H1 (cell line): ENCODE measurements at regions not wholly inside any gene's neighbourhood (a gene's known extent, or its start where the extent isn't known, plus 50 kb on each side); places are given as distances from the start of the nearest gene placed in this dataset.

Source experiments
- CTCF ChIA-PET: fragments of 300-600 bp; sonication (Branson Sonifier 250); formaldehyde crosslinking; loops from one replicate; lab custom pipeline; 2021; ENCODE audit not compliant: partially characterized antibody; lab: Charles Lee
- POLR2A ChIA-PET: fragments of 300-600 bp; sonication (Branson Sonifier 250); formaldehyde crosslinking; loops from one replicate; lab custom pipeline; 2021; ENCODE audit warnings: inconsistent platforms; ENCODE audit not compliant: partially characterized antibody; lab: Charles Lee
- DNase-seq, 2 experiments: peaks; one replicate each; pipeline versions ENCODE4 v3.0.0 to v3.0.0-alpha.2; 2010 to 2022; ENCODE audit warnings: low spot score in 2 of 2, low read depth in 1 of 2, mixed read lengths in 1 of 2
- FAIRE-seq: peaks from 2 replicates; lab custom pipeline; 2011; peaks lifted over from hg19 to GRCh38; lab: Jason Lieb, UNC
- H2AFZ ChIP-seq: 2 replicates; pipeline ENCODE4 v1.8.1; 2012; ENCODE audit warnings: low read length, inconsistent platforms
- H2AK5ac ChIP-seq: 2 replicates; pipeline ENCODE4 v1.6.1; 2013; ENCODE audit warnings: low read depth, low read length
- H2BK120ac ChIP-seq: replicated peaks from 2 replicates; pipeline ENCODE3; 2013; ENCODE audit warnings: low read depth, low read length, inconsistent platforms
- H2BK12ac ChIP-seq: 2 replicates; pipeline ENCODE4 v1.6.1; 2013; ENCODE audit warnings: low read depth, low read length
- H2BK15ac ChIP-seq: 2 replicates; pipeline ENCODE4 v1.6.1; 2013; ENCODE audit warnings: low read length
- H2BK20ac ChIP-seq: 2 replicates; pipeline ENCODE4 v1.6.1; 2013; ENCODE audit warnings: low read length
- H2BK5ac ChIP-seq: 2 replicates; pipeline ENCODE4 v1.6.1; 2013; ENCODE audit warnings: low read depth, low read length
- H3K14ac ChIP-seq: 2 replicates; pipeline ENCODE4 v1.6.1; 2013; ENCODE audit warnings: inconsistent platforms; ENCODE audit not compliant: insufficient read length
- H3K18ac ChIP-seq: 2 replicates; pipeline ENCODE4 v1.6.1; 2013; ENCODE audit warnings: low read length; ENCODE audit errors: extremely low read depth
- H3K23ac ChIP-seq: 2 replicates; pipeline ENCODE4 v1.6.1; 2013; ENCODE audit warnings: inconsistent platforms; ENCODE audit not compliant: insufficient read length
- H3K23me2 ChIP-seq: 2 replicates; pipeline ENCODE4 v1.6.1; 2013; ENCODE audit warnings: low read depth, low read length
- H3K27ac ChIP-seq: 2 replicates; pipeline ENCODE4 v1.6.1; 2011; ENCODE audit warnings: low read depth, low read length, inconsistent platforms
- H3K27me3 ChIP-seq, 4 experiments: replicated peaks in 1 of 4; 1 replicate in 1 of 4; 2 replicates in 3 of 4; pipeline versions ENCODE4 v1.6.1 to v1.8.1; 2011 to 2013; ENCODE audit warnings: low read length in 3 of 4, mild to moderate bottlenecking in 3 of 4, inconsistent platforms in 2 of 4, mixed read lengths in 2 of 4, moderate library complexity in 1 of 4; ENCODE audit not compliant: control insufficient read depth in 3 of 4, insufficient read depth in 3 of 4; ENCODE audit errors: extremely low read depth in 1 of 4
- H3K36me3 ChIP-seq, 4 experiments: 2 replicates each; pipeline versions ENCODE4 v1.6.1 to v1.8.1; 2011 to 2013; ENCODE audit warnings: mild to moderate bottlenecking in 4 of 4, low read length in 3 of 4, moderate library complexity in 2 of 4, control low read depth in 1 of 4, inconsistent platforms in 1 of 4; ENCODE audit not compliant: insufficient read depth in 4 of 4, control insufficient read depth in 2 of 4
- H3K4ac ChIP-seq: replicated peaks from 2 replicates; pipeline ENCODE3; 2013; ENCODE audit warnings: low read length, low read depth, mixed read lengths, inconsistent platforms; ENCODE audit not compliant: insufficient read length
- H3K4me1 ChIP-seq, 4 experiments: replicated peaks in 1 of 4; 1 replicate in 1 of 4; 2 replicates in 3 of 4; pipeline versions ENCODE4 v1.6.1 to v1.8.1; 2011 to 2013; ENCODE audit warnings: low read length in 3 of 4, inconsistent platforms in 2 of 4, mixed read lengths in 1 of 4; ENCODE audit not compliant: insufficient read depth in 4 of 4, control insufficient read depth in 3 of 4
- H3K4me2 ChIP-seq, 2 experiments: 2 replicates each; pipeline versions ENCODE4 v1.6.1 to v1.8.1; 2011 to 2013; ENCODE audit warnings: low read depth in 2 of 2, low read length in 2 of 2, control low read depth in 1 of 2, inconsistent platforms in 1 of 2, mild to moderate bottlenecking in 1 of 2; ENCODE audit not compliant: insufficient read depth in 1 of 2
- H3K4me3 ChIP-seq, 4 experiments: fragments of 200-600, 300-600 bp in 1 of 4; sonication (generic), shearing (Covaris generic), sonication (Bioruptor Twin) in 1 of 4; 2 replicates each; pipeline versions ENCODE4 v1.5.1 to v1.8.1; 2011 to 2016; ENCODE audit warnings: low read length in 4 of 4, low read depth in 3 of 4, control low read depth in 2 of 4, inconsistent platforms in 2 of 4, mild to moderate bottlenecking in 2 of 4, mixed read lengths in 1 of 4, moderate library complexity in 1 of 4; ENCODE audit not compliant: insufficient read depth in 2 of 4; ENCODE audit errors: extremely low read depth in 1 of 4
- H3K56ac ChIP-seq: replicated peaks from 2 replicates; pipeline ENCODE3; 2013; ENCODE audit warnings: low read depth, mild to moderate bottlenecking, mixed read lengths, low read length, inconsistent platforms; ENCODE audit not compliant: insufficient read length
- H3K79me1 ChIP-seq: 2 replicates; pipeline ENCODE4 v1.6.1; 2013; ENCODE audit warnings: low read depth, low read length, control low read depth
- H3K79me2 ChIP-seq, 2 experiments: 2 replicates each; pipeline versions ENCODE4 v1.6.1 to v1.8.1; 2012 to 2013; ENCODE audit warnings: low read length in 2 of 2, mild to moderate bottlenecking in 2 of 2, inconsistent platforms in 1 of 2; ENCODE audit not compliant: insufficient read depth in 2 of 2, control insufficient read depth in 1 of 2
- H3K9ac ChIP-seq, 4 experiments: replicated peaks in 1 of 4; 1 replicate in 1 of 4; 2 replicates in 3 of 4; pipeline versions ENCODE4 v1.6.1 to v1.8.1; 2011 to 2013; ENCODE audit warnings: low read depth in 3 of 4, low read length in 3 of 4, control low read depth in 2 of 4, mild to moderate bottlenecking in 2 of 4, moderate library complexity in 2 of 4, inconsistent platforms in 1 of 4; ENCODE audit errors: extremely low read depth in 1 of 4
- H3K9me3 ChIP-seq, 2 experiments: 2 replicates each; pipeline versions ENCODE4 v1.6.1 to v1.8.1; 2012 to 2013; ENCODE audit warnings: mild to moderate bottlenecking in 2 of 2, moderate library complexity in 2 of 2, control low read depth in 1 of 2, inconsistent platforms in 1 of 2, low read depth in 1 of 2, low read length in 1 of 2, mixed read lengths in 1 of 2; ENCODE audit not compliant: insufficient read depth in 2 of 2
- H4K20me1 ChIP-seq, 2 experiments: replicated peaks in 1 of 2; 2 replicates each; pipeline versions ENCODE3 to v1.8.1; 2011 to 2013; ENCODE audit warnings: inconsistent platforms in 2 of 2, low read length in 2 of 2, mild to moderate bottlenecking in 1 of 2; ENCODE audit not compliant: insufficient read depth in 2 of 2, control insufficient read depth in 1 of 2
- H4K5ac ChIP-seq: 2 replicates; pipeline ENCODE4 v1.6.1; 2013; ENCODE audit warnings: low read length, low read depth, mixed read lengths, inconsistent platforms; ENCODE audit not compliant: insufficient read length
- H4K8ac ChIP-seq: 2 replicates; pipeline ENCODE4 v1.8.0; 2013; ENCODE audit warnings: mild to moderate bottlenecking, moderate library complexity, low read length, inconsistent platforms; ENCODE audit not compliant: insufficient read depth; ENCODE audit errors: extremely low read depth
- H4K91ac ChIP-seq: replicated peaks from 2 replicates; pipeline ENCODE3; 2013; ENCODE audit warnings: low read length, mixed read lengths, inconsistent platforms; ENCODE audit not compliant: insufficient read length
- BRCA1 ChIP-seq: IDR thresholded peaks from 2 replicates; pipeline ENCODE4 v1.6.1; 2012; ENCODE audit warnings: low read depth, low read length, improper control_type of control experiment
- HDAC6 ChIP-seq: IDR thresholded peaks from one replicate; pipeline ENCODE4 v1.7.1; 2012; ENCODE audit warnings: low read depth, mild to moderate bottlenecking, inconsistent platforms, low read length, moderate library complexity
- MAFK ChIP-seq: IDR thresholded peaks from 2 replicates; pipeline ENCODE4 v1.6.1; 2012; ENCODE audit warnings: low read depth, mild to moderate bottlenecking, improper control_type of control experiment, low read length
- TBP ChIP-seq: IDR thresholded peaks from 2 replicates; pipeline ENCODE4 v1.6.1; 2011; ENCODE audit warnings: low read depth, low read length, improper control_type of control experiment
- WGBS, 2 experiments: shearing (Covaris generic) in 1 of 2; methylation state at CpG; one replicate each; pipeline versions ENCODE4 v1.1.6 to v1.1.7; 2013 to 2015; ENCODE audit warnings: low lambda C conversion rate in 2 of 2, mixed read lengths in 2 of 2, inconsistent platforms in 1 of 2, low coverage in 1 of 2, missing lambda C conversion rate in 1 of 2; ENCODE audit not compliant: insufficient replicate concordance in 2 of 2, insufficient coverage in 1 of 2, insufficient read length in 1 of 2; ENCODE audit errors: extremely low coverage in 1 of 2, missing lambda C conversion rate in 1 of 2; 5-methylcytosine and 5-hydroxymethylcytosine counted together

- CTCF ChIA-PET = interaction anchor here (1.3 kb wide), 1 partner anchor 155 kb away, joined by 3 read pairs; no protein-coding TSS in a partner anchor
- Histone ChIP-seq H3K36me3 (no peaks in the 10 kb centered on the region), H3K23ac (no peak overlapping the region), H3K14ac (no peak overlapping the region), H3K4me1 (peaks cover 0 to 18% (median 13%) of the 10 kb centered on the region in 4 experiments; a peak in 6 of 7 replicates), H2BK15ac (no peak overlapping the region), H3K18ac (no peak overlapping the region; the same call in 1 of the 2 replicates), H4K20me1 (no peaks in the 10 kb centered on the region), H2AFZ (no peak overlapping the region), H3K4me2 (peak overlapping the region in 1 of 2 experiments; percentile 97; a peak in 2 of 4 replicates), H3K23me2 (peaks cover 5% of the 10 kb centered on the region), H2BK12ac (no peak overlapping the region), H3K9ac (no peak overlapping the region), H3K27me3 (no peaks in the 10 kb centered on the region; a peak in 1 of 7 replicates), H3K79me2 (peaks cover 0 to 31% of the 10 kb centered on the region in 2 experiments; a peak in 3 of 4 replicates), H3K4me3 (peak overlapping the region in 1 of 4 experiments; percentile 94; a peak in 2 of 8 replicates), H4K91ac (peak overlapping the region; percentile 50), H4K8ac (no peak overlapping the region), H2BK5ac (peak overlapping the region; percentile 0; the same call in 1 of the 2 replicates), H3K27ac (no peak overlapping the region), H2BK120ac (peak overlapping the region; percentile 67), H3K56ac (peak overlapping the region; percentile 6), H2AK5ac (no peak overlapping the region), H3K9me3 (no peaks in the 10 kb centered on the region), H3K79me1 (no peaks in the 10 kb centered on the region), H4K5ac (peak overlapping the region; percentile 39), H2BK20ac (no peak overlapping the region), H3K4ac (no peak overlapping the region)
- WGBS, 2 experiments = 75% methylated on average over 6 of the region's 6 CpGs; no CpG with 5 or more reads in 1 of the 2 experiments
- TF ChIP-seq MAFK = no peak
- no peak for TF ChIP-seq TBP
- TF ChIP-seq BRCA1 = no peak
- no peak for TF ChIP-seq HDAC6
- DNase-seq (no peak), FAIRE-seq (no peak)
- POLR2A ChIA-PET = interaction anchor here (0.7 to 1.8 kb wide), 3 partner anchors 11 to 442 kb away, joined by 3 to 5 read pairs (median 4); no protein-coding TSS in a partner anchor
Measured at GRCh38 chr14:89620436-89620835, 203.4 kb upstream of the FOXN3 start.
